K562 (cell line): ENCODE measurements at regions not wholly inside any gene's neighbourhood (a gene's known extent, or its start where the extent isn't known, plus 50 kb on each side); places are given as distances from the start of the nearest gene placed in this dataset.

Source experiments
- ATAC-seq: fragments of 200-7000 bp; cut with Tn5 transposase; 3 replicates; pipeline ENCODE4 v1.9.1; 2020; ENCODE audit warnings: moderate library complexity
- BruUV-seq: library from RNA; stranded (reverse); fragments of 400-500 nt; replicated peaks from 2 replicates; lab custom pipeline; 2021; lab: Mats Ljungman, UMichigan
- CTCF ChIA-PET: fragments of 300-600 bp; formaldehyde crosslinking; extraction: SDS; loops from one replicate; lab custom pipeline; 2021; ENCODE audit warnings: low intra/inter-chr PET ratio; lab: Yijun Ruan, JAX
- POLR2A ChIA-PET: fragments of 300-600, 350-650 bp; sonication (Branson Sonifier 250); formaldehyde crosslinking; extraction: SDS; loops from one replicate; lab custom pipeline; 2021; ENCODE audit warnings: antibody characterized with exemption, inconsistent platforms; lab: Yijun Ruan, JAX
- DNase-seq, 4 experiments: peaks; one replicate each; pipeline versions ENCODE4 v3.0.0 to v3.0.0-alpha.2; 2011 to 2018; ENCODE audit warnings: low spot score in 3 of 4, mixed read lengths in 3 of 4; ENCODE audit errors: extremely low read depth in 1 of 4
- FAIRE-seq: peaks from 2 replicates; lab custom pipeline; 2011; peaks lifted over from hg19 to GRCh38; lab: Jason Lieb, UNC
- H2AFZ ChIP-seq: 2 replicates; pipeline ENCODE4 v1.6.0; 2011; ENCODE audit warnings: low read depth, low read length, control low read depth, inconsistent platforms
- H3K27ac ChIP-seq: fragments of 200-600 bp; 3 replicates; pipeline ENCODE4 v1.8.0; 2011; ENCODE audit warnings: low read depth, mild to moderate bottlenecking, control low read depth, inconsistent platforms, low read length, moderate library complexity, mixed read lengths; ENCODE audit errors: extremely low read depth
- H3K27me3 ChIP-seq, 2 experiments: fragments of 300-600 bp in 1 of 2; 2 replicates in 1 of 2; 3 replicates in 1 of 2; pipeline versions ENCODE4 v1.6.0 to v1.8.0; 2011; ENCODE audit warnings: inconsistent platforms in 2 of 2, low read length in 2 of 2, mild to moderate bottlenecking in 1 of 2, mixed read lengths in 1 of 2, moderate library complexity in 1 of 2; ENCODE audit not compliant: control insufficient read depth in 2 of 2, insufficient read depth in 2 of 2
- H3K36me3 ChIP-seq: fragments of 300-600 bp; 3 replicates; pipeline ENCODE4 v1.8.0; 2011; ENCODE audit warnings: mild to moderate bottlenecking, low read length, inconsistent platforms; ENCODE audit not compliant: control insufficient read depth, insufficient read depth
- H3K4me1 ChIP-seq, 2 experiments: fragments of 200-600 bp in 1 of 2; replicated peaks in 1 of 2; 2 replicates in 1 of 2; 3 replicates in 1 of 2; pipeline versions ENCODE4 v1.5.1 to v1.8.0; 2011; ENCODE audit warnings: inconsistent platforms in 2 of 2, low read length in 2 of 2, mild to moderate bottlenecking in 1 of 2, mixed read lengths in 1 of 2, moderate library complexity in 1 of 2; ENCODE audit not compliant: control insufficient read depth in 2 of 2, insufficient read depth in 2 of 2
- H3K4me2 ChIP-seq: 2 replicates; pipeline ENCODE4 v1.6.1; 2011; ENCODE audit warnings: low read length, control low read depth, inconsistent platforms, mixed read lengths; ENCODE audit not compliant: insufficient read depth
- H3K4me3 ChIP-seq: fragments of 200-600 bp; sonication (generic), shearing (Covaris generic); 2 replicates; pipeline ENCODE4 v1.5.1; 2016; ENCODE audit warnings: control low read depth, inconsistent platforms
- H3K79me2 ChIP-seq: fragments of 200-600 bp; 3 replicates; pipeline ENCODE4 v1.8.0; 2011; ENCODE audit warnings: low read length, inconsistent platforms; ENCODE audit not compliant: control insufficient read depth, insufficient read depth
- H3K9ac ChIP-seq, 2 experiments: 2 replicates each; pipeline versions ENCODE4 v1.6.0 to v1.6.1; 2011; ENCODE audit warnings: low read depth in 2 of 2, low read length in 2 of 2, control low read depth in 1 of 2, inconsistent platforms in 1 of 2, mild to moderate bottlenecking in 1 of 2, mixed read lengths in 1 of 2; ENCODE audit not compliant: insufficient read depth in 1 of 2
- H3K9me1 ChIP-seq: one replicate; pipeline ENCODE4 v1.6.0; 2011; ENCODE audit warnings: inconsistent platforms, mild to moderate bottlenecking, low read length, moderate library complexity; ENCODE audit not compliant: control insufficient read depth, insufficient read depth
- H3K9me3 ChIP-seq: replicated peaks from 2 replicates; pipeline ENCODE4 v1.5.1; 2011; ENCODE audit warnings: low read depth, low read length, inconsistent platforms; ENCODE audit not compliant: control insufficient read depth, insufficient read depth
- H4K20me1 ChIP-seq: replicated peaks from 2 replicates; pipeline ENCODE4 v1.6.1; 2011; ENCODE audit warnings: low read length, inconsistent platforms, mixed read lengths; ENCODE audit not compliant: control insufficient read depth, insufficient read depth
- CBX1 ChIP-seq: sonication (generic); IDR thresholded peaks from 2 replicates; pipeline ENCODE4 v1.6.1; 2016; ENCODE audit warnings: antibody characterized with exemption, low read depth, mild to moderate bottlenecking
- COPS2 ChIP-seq: fragments of 450-650 bp; conservative IDR thresholded peaks from 2 replicates; pipeline ENCODE4 v1.6.1; 2016; ENCODE audit warnings: mild to moderate bottlenecking, moderate library complexity
- ETV6 ChIP-seq, 3 experiments: fragments of 150-350 bp in 1 of 3; sonication (generic) in 1 of 3; formaldehyde crosslinking in 1 of 3; IDR thresholded peaks; 2 replicates each; pipeline versions ENCODE4 v1.6.1 to v1.8.0; 2014 to 2022; ENCODE audit warnings: borderline replicate concordance in 2 of 3, low read depth in 2 of 3, antibody characterized with exemption in 1 of 3, low read length in 1 of 3, mild to moderate bottlenecking in 1 of 3, missing genetic modification reagents in 1 of 3
- HNRNPUL1 ChIP-seq: fragments of 200-400 bp; formaldehyde crosslinking; IDR thresholded peaks from 2 replicates; pipeline ENCODE4 v1.6.1; 2017; ENCODE audit warnings: low read length
- KLF1 ChIP-seq: fragments of 450-650 bp; IDR thresholded peaks from 2 replicates; pipeline ENCODE4 v1.6.1; 2016; ENCODE audit warnings: missing genetic modification characterization, missing compliant biosample characterization
- LEF1 ChIP-seq: fragments of 450-650 bp; IDR thresholded peaks from 2 replicates; pipeline ENCODE4 v1.6.1; 2016; ENCODE audit warnings: mild to moderate bottlenecking
- RNF2 ChIP-seq: sonication (generic); IDR thresholded peaks from 2 replicates; pipeline ENCODE4 v1.6.1; 2016
- ZFP36 ChIP-seq: fragments of 150-350 bp; IDR thresholded peaks from 2 replicates; pipeline ENCODE4 v1.6.1; 2018; ENCODE audit warnings: low read length, low read depth; ENCODE audit not compliant: partially characterized antibody
- ZNF134 ChIP-seq: fragments of 250-450 bp; sonication (Bioruptor Pico); conservative IDR thresholded peaks from 2 replicates; pipeline ENCODE4 v1.4.0; 2020
- ZNF764 ChIP-seq: fragments of 250-450 bp; sonication (Bioruptor Pico); IDR thresholded peaks from 2 replicates; pipeline ENCODE4 v1.4.0; 2020; ENCODE audit warnings: low read depth, mild to moderate bottlenecking, moderate library complexity
- ZNF79 ChIP-seq: fragments of 250-450 bp; sonication (Bioruptor Pico); IDR thresholded peaks from 2 replicates; pipeline ENCODE4 v1.4.0; 2020; ENCODE audit warnings: low read depth, mild to moderate bottlenecking, moderate library complexity
- WGBS: fragments of 100-300 bp; shearing (Covaris generic); methylation state at CpG from one replicate; pipeline ENCODE4 v1.1.6; 2016; ENCODE audit warnings: low coverage, mixed read lengths; ENCODE audit not compliant: insufficient coverage; ENCODE audit errors: missing lambda C conversion rate; 5-methylcytosine and 5-hydroxymethylcytosine counted together
- in situ Hi-C: fragments of 300-500 bp; cut with MboI; formaldehyde crosslinking; loops from 4 replicates; pipeline ENCODE4 v1.15.0; 2018; ENCODE audit warnings: inconsistent platforms, mixed read lengths
- intact Hi-C: fragments of 100-400 bp; cut with micrococcal nuclease; formaldehyde crosslinking; loops from 2 replicates; pipeline ENCODE4 v1.14.2; 2022
- TF ChIP-seq, protein P1 (sequence below): fragments of 250-450 bp; sonication (Bioruptor Pico); IDR thresholded peaks from 2 replicates; pipeline ENCODE4 v1.9.0; 2021; ENCODE audit warnings: mild to moderate bottlenecking, inconsistent platforms
- TF ChIP-seq, protein P2 (sequence below): fragments of 250-450 bp; sonication (Bioruptor Pico); IDR thresholded peaks from 2 replicates; pipeline ENCODE4 v1.6.1; 2021; ENCODE audit warnings: mild to moderate bottlenecking
- TF ChIP-seq, protein P3 (sequence below): fragments of 250-450 bp; sonication (Bioruptor Pico); IDR thresholded peaks from 2 replicates; pipeline ENCODE4 v1.5.0; 2021

DNA sequence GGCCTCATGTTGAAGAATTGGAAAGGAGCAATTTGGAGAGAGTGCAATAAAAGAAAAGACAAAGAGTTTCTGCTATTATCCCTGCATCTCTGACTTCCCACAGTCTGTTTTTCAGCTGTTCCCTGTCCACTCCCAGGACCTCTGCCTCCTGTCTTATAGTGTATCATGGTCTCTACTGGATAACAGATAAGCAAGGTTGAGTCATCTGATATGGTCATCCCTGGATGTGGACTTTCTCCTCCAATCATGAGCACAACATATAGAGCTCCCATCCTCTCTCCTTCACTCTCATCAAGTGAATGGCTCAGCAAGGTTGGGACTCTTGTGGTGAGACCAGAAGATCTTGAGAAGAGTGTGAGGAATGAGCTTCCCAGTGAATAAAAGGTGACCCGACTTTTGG, 123.1 kb downstream of the PLCE1 start:
- H3K9me1 ChIP-seq = no peaks in the 10 kb centered on the region
- no peaks in the 10 kb centered on the region for H3K27me3 ChIP-seq
- in situ Hi-C loops (no loop called here), intact Hi-C loops (no loop called here)
- no peaks in the 10 kb centered on the region for H4K20me1 ChIP-seq
- no peak for FAIRE-seq
- no peaks in the 10 kb centered on the region for H3K36me3 ChIP-seq
- H3K9ac ChIP-seq = no peak overlapping the region
- H3K79me2 ChIP-seq = no peaks in the 10 kb centered on the region
- H2AFZ ChIP-seq = no peak overlapping the region
- no peak overlapping the region for H3K4me2 ChIP-seq
- H3K27ac ChIP-seq = no peak overlapping the region
- 0% methylated on average over 1 of the region's 1 CpG for WGBS
- ATAC-seq = no peak
- ChIA-PET POLR2A (interaction anchor here (0.6 kb wide), 1 partner anchor 950 kb away, joined by 3 read pairs; no protein-coding TSS in a partner anchor), CTCF (no interaction called here)
- TF ChIP-seq, protein P1, sequence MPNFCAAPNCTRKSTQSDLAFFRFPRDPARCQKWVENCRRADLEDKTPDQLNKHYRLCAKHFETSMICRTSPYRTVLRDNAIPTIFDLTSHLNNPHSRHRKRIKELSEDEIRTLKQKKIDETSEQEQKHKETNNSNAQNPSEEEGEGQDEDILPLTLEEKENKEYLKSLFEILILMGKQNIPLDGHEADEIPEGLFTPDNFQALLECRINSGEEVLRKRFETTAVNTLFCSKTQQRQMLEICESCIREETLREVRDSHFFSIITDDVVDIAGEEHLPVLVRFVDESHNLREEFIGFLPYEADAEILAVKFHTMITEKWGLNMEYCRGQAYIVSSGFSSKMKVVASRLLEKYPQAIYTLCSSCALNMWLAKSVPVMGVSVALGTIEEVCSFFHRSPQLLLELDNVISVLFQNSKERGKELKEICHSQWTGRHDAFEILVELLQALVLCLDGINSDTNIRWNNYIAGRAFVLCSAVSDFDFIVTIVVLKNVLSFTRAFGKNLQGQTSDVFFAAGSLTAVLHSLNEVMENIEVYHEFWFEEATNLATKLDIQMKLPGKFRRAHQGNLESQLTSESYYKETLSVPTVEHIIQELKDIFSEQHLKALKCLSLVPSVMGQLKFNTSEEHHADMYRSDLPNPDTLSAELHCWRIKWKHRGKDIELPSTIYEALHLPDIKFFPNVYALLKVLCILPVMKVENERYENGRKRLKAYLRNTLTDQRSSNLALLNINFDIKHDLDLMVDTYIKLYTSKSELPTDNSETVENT (CRISPR knock-in tag) = no peak
- TF ChIP-seq ZNF79 (CRISPR knock-in tag) = no peak
- DNase-seq = no peak
- no peak overlapping the region for H3K4me3 ChIP-seq
- no peaks in the 10 kb centered on the region for H3K4me1 ChIP-seq
- no TSS peak for BruUV-seq
- no peaks in the 10 kb centered on the region for H3K9me3 ChIP-seq

DNA sequence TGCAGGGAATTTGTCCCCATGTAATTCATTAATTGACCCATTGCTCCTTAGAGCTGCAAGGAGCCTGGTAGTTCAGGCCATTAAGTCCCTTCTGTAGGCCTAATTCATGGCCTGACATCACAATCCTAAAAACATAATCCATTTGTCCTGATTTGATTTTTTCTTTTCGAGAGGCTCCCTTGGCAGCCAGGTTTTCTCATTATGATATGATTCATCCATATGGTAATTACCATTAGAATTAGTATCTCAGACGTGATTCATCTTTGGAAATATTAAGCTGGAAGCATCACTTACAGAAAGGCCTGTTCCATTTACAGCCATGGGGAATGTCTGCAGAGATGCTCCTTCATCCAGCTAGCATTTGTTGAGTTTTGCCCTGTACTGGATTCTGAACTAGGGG, 128.5 kb downstream of the PLCE1 start:
- Histone ChIP-seq H3K36me3 (no peaks in the 10 kb centered on the region), H3K4me3 (no peak overlapping the region), H3K79me2 (no peaks in the 10 kb centered on the region), H3K4me2 (no peak overlapping the region), H3K9ac (no peak overlapping the region), H3K4me1 (no peaks in the 10 kb centered on the region), H4K20me1 (no peaks in the 10 kb centered on the region), H3K9me1 (no peaks in the 10 kb centered on the region), H3K9me3 (no peaks in the 10 kb centered on the region), H3K27me3 (no peaks in the 10 kb centered on the region), H2AFZ (no peak overlapping the region), H3K27ac (no peak overlapping the region)
- no peak for DNase-seq
- no TSS peak for BruUV-seq
- intact Hi-C loops (no loop called here), in situ Hi-C loops (no loop called here)
- POLR2A ChIA-PET = no interaction called here
- 0% methylated on average over 2 of the region's 2 CpGs for WGBS
- no peak for ATAC-seq
- CTCF ChIA-PET = no interaction called here
- FAIRE-seq = no peak
- TF ChIP-seq ZNF134 (CRISPR knock-in tag) (no peak), ZFP36 (no peak), COPS2 (no peak), ETV6 (IDR thresholded peaks at IDR 0.05; ENCODE audit: borderline replicate concordance in 1 of 2, low read depth in 2 of 2, low read length in 1 of 2) (no peak), ETV6 (CRISPR knock-in tag; IDR thresholded peaks at IDR 0.05; ENCODE audit: borderline replicate concordance) (no peak), HNRNPUL1 (no peak), CBX1 (no peak), ZNF764 (CRISPR knock-in tag) (no peak), LEF1 (no peak), KLF1 (no peak), RNF2 (no peak)
- TF ChIP-seq, protein P2, sequence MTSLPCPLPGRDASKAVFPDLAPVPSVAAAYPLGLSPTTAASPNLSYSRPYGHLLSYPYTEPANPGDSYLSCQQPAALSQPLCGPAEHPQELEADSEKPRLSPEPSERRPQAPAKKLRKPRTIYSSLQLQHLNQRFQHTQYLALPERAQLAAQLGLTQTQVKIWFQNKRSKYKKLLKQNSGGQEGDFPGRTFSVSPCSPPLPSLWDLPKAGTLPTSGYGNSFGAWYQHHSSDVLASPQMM (CRISPR knock-in tag) = no peak
- TF ChIP-seq, protein P3, sequence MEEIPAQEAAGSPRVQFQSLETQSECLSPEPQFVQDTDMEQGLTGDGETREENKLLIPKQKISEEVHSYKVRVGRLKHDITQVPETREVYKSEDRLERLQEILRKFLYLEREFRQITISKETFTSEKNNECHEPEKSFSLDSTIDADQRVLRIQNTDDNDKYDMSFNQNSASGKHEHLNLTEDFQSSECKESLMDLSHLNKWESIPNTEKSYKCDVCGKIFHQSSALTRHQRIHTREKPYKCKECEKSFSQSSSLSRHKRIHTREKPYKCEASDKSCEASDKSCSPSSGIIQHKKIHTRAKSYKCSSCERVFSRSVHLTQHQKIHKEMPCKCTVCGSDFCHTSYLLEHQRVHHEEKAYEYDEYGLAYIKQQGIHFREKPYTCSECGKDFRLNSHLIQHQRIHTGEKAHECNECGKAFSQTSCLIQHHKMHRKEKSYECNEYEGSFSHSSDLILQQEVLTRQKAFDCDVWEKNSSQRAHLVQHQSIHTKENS = no peak
- TF ChIP-seq, all 486 proteins: peak for 0
